Urinary bladder (tissue), 3 donors: ENCODE measurements at regions not wholly inside any gene's neighbourhood (a gene's known extent, or its start where the extent isn't known, plus 50 kb on each side); places are given as distances from the start of the nearest gene placed in this dataset.

Source experiments
- DNase-seq: peaks from one replicate; pipeline ENCODE4 v3.0.0-alpha.2; 2015; ENCODE audit errors: extremely low spot score
- H3K27ac ChIP-seq: one replicate; pipeline ENCODE4 v1.5.1; 2013; ENCODE audit warnings: low read depth, mild to moderate bottlenecking, moderate library complexity
- H3K36me3 ChIP-seq: one replicate; pipeline ENCODE4 v1.6.1; 2013; ENCODE audit warnings: mild to moderate bottlenecking, moderate library complexity; ENCODE audit not compliant: insufficient read depth
- H3K4me1 ChIP-seq: one replicate; pipeline ENCODE4 v1.6.1; 2013; ENCODE audit warnings: mild to moderate bottlenecking, moderate library complexity; ENCODE audit not compliant: insufficient read depth
- H3K4me3 ChIP-seq: one replicate; pipeline ENCODE4 v1.5.1; 2013; ENCODE audit warnings: low read depth, low read length
- WGBS: extraction: QIAGEN DNeasy Blood & Tissue Kit; methylation state at CpG from one replicate; pipeline ENCODE4 v1.1.7; 2013; 5-methylcytosine and 5-hydroxymethylcytosine counted together
- donor health status: healthy with polysubstance abuse.
- donor health status: healthy.

DNA sequence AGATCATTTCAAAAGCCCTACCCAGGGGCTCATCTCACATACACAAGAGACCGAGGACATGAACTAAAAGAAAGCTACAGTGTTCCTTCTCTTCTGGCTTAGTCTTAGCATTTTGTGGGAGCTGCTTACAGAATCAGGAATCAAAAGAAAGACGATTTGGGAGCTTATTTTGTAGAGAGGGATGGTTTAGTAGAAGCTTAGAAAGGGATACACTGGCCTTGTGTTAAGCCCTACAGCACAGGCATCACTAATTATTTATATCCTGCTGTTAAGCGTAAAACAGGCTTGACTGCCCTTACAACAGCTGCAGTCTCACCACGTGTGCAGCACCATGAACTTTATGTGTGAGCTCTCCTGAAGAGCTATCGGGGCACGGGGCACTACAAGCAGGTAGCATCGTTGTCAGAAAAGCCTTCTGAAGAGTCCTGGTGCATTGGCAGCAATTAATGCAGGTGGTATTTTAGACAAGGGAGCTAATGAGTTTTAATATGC, 798.3 kb downstream of the NXPH1 start:
- WGBS: 40% methylated on average over 7 of the region's 7 CpGs
- Histone ChIP-seq H3K27ac (no peak overlapping the region), H3K36me3 (no peaks in the 10 kb centered on the region), H3K4me3 (no peak overlapping the region), H3K4me1 (no peaks in the 10 kb centered on the region)
- DNase-seq: no peak

DNA sequence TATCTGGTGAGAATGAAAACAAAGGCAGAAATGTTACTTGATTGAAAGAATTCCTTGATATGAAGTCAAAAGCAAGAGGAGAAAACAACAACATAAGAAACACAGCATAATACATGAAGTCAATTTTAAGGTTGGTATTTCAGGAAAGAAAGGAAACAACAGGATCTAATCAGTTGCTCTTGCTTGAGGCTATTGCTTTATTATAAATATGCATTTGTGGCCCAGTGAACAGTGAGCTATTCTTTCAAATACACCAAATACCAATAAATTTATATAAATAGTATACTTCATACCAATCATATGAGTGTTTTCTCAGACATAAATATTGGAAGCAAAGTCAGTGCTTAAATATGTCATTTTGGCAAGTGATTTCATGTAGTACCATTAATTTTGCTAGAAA, 806.6 kb downstream of the NXPH1 start:
- H3K36me3 ChIP-seq: no peaks in the 10 kb centered on the region
- no peak for DNase-seq
- no peak overlapping the region for H3K4me3 ChIP-seq
- H3K4me1 ChIP-seq: no peaks in the 10 kb centered on the region
- no peak overlapping the region for H3K27ac ChIP-seq

DNA sequence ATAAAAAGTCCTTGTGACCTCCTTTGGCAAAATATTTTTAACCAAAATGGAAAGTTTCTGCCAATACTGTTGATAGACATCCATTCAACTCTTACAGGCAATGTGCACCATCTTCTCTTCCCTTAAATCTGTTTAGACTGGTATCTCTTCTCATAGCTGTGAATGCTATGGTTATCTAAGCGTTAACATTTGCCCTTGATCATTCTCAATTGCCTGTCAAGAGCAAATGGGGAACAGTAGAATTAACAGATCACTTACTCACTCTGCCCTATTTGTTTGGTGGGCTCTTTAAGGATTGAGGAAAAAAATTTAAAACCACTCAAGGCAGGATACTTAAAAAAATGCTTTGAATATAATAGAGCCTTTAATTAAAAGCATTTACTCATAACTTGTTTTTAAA, 808.4 kb downstream of the NXPH1 start:
- WGBS: 70% methylated on average over 1 of the region's 1 CpG
- DNase-seq: no peak
- no peak overlapping the region for H3K4me3 ChIP-seq
- H3K27ac ChIP-seq: no peak overlapping the region
- no peaks in the 10 kb centered on the region for H3K36me3 ChIP-seq
- H3K4me1 ChIP-seq: no peaks in the 10 kb centered on the region

DNA sequence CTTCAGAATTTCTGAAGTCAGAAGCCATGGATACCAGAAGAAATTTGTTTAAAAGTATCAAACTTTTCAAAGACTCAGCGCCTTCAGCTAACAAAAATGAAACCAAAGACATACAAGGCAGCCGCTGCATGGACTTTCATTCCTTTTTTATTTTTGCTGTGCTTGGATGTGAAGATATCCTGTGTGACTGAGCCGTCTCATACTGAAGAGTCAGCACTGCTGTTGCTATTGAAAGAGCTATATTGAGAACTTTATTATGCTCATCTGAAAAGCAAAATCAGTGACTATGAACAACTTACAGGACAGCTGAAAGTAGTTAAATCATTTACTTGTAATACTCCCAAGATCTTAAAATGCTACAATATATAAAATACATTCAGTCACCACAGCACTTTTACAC, 809.2 kb downstream of the NXPH1 start:
- Histone ChIP-seq H3K27ac (no peak overlapping the region), H3K4me1 (no peaks in the 10 kb centered on the region), H3K4me3 (no peak overlapping the region), H3K36me3 (no peaks in the 10 kb centered on the region)
- 55% methylated on average over 3 of the region's 3 CpGs for WGBS
- DNase-seq: no peak

DNA sequence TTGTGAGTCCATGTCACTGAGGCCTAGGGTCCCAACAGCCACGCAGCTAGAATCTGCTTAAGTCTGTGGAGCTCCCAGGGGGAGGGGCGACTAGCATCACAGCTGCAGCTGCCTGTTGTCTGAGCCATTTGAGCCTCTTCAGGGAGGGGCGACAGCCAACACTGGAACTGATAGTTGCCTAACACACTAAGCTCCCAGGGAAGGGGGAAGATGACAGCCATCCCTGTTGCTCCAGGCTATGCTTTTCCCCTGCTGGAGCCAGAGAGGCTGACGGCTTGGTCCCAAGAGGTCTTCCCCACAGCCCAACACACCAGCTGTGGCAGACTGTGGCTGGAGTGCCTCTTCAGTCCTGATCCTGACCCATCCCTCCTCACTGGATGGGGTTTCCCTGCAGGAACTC, 817.5 kb downstream of the NXPH1 start:
- Histone ChIP-seq H3K4me1 (no peaks in the 10 kb centered on the region), H3K4me3 (no peak overlapping the region), H3K36me3 (no peaks in the 10 kb centered on the region), H3K27ac (no peak overlapping the region)
- 69% methylated on average over 4 of the region's 4 CpGs for WGBS
- DNase-seq: no peak

DNA sequence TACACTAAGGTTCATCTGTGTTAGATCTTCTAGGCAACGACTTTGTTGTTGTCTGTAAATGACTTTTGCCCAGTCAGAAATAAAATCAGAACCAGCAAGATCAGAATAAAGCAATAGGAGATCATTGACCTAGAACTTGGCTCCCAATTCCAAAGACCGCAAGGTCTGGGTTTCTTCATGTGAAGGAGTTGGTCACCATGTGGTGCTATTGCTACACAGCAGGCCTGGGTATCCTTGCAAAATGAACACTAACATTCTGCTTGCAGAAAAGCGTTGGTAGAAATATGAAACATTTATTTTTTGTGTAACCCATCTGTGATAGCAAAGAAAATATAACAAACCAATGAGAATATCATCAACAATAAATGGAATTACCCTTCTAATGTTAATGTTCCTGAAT, 831.0 kb downstream of the NXPH1 start:
- H3K4me1 ChIP-seq: no peaks in the 10 kb centered on the region
- no peak overlapping the region for H3K27ac ChIP-seq
- 74% methylated on average over 3 of the region's 3 CpGs for WGBS
- no peak for DNase-seq
- no peak overlapping the region for H3K4me3 ChIP-seq
- H3K36me3 ChIP-seq: no peaks in the 10 kb centered on the region

DNA sequence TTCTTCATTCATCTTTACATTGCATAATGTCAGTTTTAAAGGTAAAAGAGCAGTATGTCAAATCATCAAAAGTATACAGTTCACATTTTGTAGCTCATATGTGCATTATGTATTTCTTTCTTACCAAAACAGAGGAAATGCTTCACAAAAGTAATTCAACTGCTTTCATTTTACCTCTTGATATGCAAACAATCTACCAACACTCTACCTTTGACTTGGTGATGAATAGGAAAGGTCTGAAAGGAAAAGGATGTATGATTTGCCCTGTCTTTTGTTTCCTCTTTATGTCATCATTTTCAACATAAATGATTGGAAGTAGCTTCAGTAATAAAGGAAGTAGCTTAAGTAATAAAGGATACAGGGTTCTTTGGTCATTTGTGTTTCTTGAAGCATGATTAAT, 846.7 kb downstream of the NXPH1 start:
- H3K27ac ChIP-seq: no peak overlapping the region
- H3K4me1 ChIP-seq: no peaks in the 10 kb centered on the region
- H3K4me3 ChIP-seq: no peak overlapping the region
- no peak for DNase-seq
- H3K36me3 ChIP-seq: no peaks in the 10 kb centered on the region

DNA sequence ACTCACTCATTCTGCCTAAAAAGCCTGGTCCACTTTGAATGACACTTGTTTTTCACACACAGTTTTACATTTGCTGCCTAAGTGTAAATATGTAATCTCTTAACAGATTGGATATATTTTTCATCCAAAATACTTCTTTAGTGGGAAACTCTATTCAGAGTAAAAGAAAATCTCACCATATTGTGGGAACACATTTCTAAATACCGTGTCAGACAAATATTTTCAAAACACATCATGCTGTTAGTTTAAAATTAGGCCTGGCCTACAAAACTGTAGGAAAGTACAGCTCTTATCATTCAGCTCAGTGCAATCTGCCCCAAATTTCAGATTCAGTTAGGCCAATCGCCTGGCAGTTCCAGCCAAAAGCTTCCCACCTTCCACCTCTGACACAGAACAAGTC, 849.8 kb downstream of the NXPH1 start:
- no peak overlapping the region for H3K27ac ChIP-seq
- no peaks in the 10 kb centered on the region for H3K4me1 ChIP-seq
- DNase-seq: no peak
- no peak overlapping the region for H3K4me3 ChIP-seq
- H3K36me3 ChIP-seq: no peaks in the 10 kb centered on the region
- WGBS: 57% methylated on average over 2 of the region's 2 CpGs

DNA sequence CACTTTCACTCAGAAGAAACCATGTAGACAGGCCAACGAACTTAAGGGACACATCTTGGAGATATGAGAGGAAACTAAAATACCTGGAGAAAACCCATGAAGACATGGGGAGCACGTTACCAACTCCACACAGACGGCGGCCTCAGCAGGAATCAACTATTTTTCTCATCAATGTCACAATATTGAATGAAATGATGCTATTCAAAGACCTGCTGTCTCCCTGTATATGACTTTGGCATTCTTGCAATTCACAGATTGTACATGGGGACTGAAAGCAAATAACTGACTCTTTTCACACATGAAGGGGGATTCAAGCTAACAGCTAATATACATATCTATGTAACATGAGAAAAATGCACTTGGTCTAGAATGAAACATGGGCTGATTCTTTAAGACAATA, 869.0 kb downstream of the NXPH1 start:
- Histone ChIP-seq H3K27ac (no peak overlapping the region), H3K4me3 (no peak overlapping the region), H3K36me3 (no peaks in the 10 kb centered on the region), H3K4me1 (no peaks in the 10 kb centered on the region)
- DNase-seq: no peak
- WGBS: 85% methylated on average over 4 of the region's 4 CpGs

DNA sequence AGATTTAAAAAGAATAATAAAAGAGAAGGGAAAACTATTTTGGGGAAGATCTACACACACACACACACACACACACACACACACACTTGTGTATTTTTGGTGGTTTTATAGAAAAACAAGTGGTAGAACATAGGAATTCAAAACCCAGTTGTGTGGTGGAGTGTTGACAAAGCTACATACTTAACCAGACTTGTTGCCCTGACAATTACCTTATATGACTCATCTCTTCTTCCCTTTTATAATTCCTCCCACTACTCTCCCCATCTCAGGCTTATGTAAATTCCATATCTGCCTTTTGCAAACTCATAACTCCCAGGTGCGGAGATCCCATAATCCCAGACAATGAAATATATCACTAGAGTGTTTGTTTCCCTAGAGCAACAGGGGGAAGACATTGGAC, 873.7 kb downstream of the NXPH1 start:
- Histone ChIP-seq H3K27ac (no peak overlapping the region), H3K4me1 (no peaks in the 10 kb centered on the region), H3K36me3 (no peaks in the 10 kb centered on the region), H3K4me3 (no peak overlapping the region)
- no peak for DNase-seq
- 86% methylated on average over 1 of the region's 1 CpG for WGBS

DNA sequence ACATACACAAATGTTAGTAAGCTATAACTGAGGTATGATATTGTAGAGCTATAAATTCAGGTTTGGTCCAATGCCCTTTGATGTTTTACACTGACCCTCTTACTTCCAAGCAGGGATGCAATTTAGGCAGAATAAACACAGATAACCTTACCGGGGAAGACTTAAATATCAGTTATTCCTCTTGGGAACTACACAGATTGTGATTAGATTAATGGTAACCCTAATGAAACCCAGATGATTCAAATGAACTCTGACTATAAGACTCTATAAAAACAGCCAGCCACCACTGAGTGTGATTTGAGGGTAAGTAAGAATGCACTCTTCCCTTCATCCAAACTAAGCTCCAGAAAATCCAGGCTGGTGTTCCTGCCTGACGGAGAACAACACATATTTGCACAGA, 891.1 kb downstream of the NXPH1 start:
- WGBS: 31% methylated on average over 2 of the region's 2 CpGs
- H3K4me3 ChIP-seq: no peak overlapping the region

DNA sequence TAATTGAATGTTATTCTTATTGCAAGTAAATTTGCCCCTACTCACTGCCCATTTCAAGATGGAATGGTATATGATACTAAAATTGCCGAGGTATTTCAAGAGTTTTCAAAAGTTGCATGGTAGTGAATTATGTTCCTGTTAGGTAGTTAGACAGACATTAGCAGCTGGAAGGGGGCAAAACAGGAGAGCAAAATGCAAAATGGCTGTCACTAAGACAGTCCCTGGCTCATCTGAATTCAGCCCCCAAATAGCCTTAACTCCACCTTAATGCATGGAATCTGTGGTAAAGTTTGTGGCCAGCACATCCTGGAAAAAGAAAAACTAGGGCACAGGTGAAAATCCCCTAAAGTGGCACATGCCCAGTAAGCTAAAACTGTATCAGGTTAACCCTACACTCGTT, 894.9 kb downstream of the NXPH1 start:
- no peak for DNase-seq
- whole genome bisulfite sequencing: 89% methylated on average over 2 of the region's 2 CpGs
- Histone ChIP-seq H3K4me3 (no peak overlapping the region), H3K36me3 (no peaks in the 10 kb centered on the region), H3K4me1 (no peaks in the 10 kb centered on the region), H3K27ac (no peak overlapping the region)

More for the DNA sequence above, 891.1 kb downstream of the NXPH1 start:
- Histone ChIP-seq H3K27ac (no peak overlapping the region), H3K4me1 (no peaks in the 10 kb centered on the region), H3K36me3 (no peaks in the 10 kb centered on the region)
- no peak for DNase-seq

DNA sequence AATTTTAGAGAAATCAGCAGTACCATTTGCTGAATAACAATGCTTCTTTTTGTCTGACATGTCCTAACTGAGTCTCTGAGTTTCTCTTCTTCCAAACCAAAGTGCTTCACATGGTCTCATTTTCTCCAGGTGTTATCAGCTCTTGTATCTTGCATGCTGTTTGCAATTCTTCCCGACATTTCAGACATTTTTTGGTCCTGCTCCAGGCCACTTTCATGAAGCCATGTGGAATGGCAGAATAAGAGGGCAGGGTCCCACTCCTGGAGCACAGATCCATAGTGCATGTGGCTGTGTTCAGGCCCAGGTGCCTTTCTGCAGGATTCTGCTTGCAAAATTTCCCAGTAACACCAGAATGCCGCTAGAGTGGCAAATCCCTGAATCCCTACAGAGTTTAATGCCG, 916.2 kb downstream of the NXPH1 start:
- Histone ChIP-seq H3K4me3 (no peak overlapping the region), H3K27ac (no peak overlapping the region), H3K36me3 (no peaks in the 10 kb centered on the region), H3K4me1 (no peaks in the 10 kb centered on the region)
- no peak for DNase-seq
- WGBS: 79% methylated on average over 3 of the region's 3 CpGs

DNA sequence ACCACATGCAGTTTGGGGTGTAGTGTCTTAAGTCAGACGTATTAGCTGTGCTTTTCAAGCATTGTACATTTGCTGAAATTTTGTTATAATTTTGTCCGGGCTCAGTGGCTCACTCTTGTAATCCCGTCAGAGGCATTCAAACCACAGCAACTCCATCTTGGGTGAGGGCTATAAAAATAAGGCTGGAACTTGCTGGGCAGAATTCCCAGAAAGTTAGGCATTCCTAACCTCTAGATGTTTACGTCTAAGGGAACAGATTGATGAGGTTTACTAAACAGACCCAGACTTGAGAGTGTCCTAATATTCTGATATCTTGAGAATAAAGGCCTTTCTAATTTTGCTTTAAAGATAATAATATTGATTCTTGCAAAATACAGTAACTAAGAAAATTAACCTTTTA, 957.8 kb downstream of the NXPH1 start:
- 23% methylated on average over 4 of the region's 4 CpGs for WGBS
- no peak for DNase-seq
- H3K27ac ChIP-seq: no peak overlapping the region

DNA sequence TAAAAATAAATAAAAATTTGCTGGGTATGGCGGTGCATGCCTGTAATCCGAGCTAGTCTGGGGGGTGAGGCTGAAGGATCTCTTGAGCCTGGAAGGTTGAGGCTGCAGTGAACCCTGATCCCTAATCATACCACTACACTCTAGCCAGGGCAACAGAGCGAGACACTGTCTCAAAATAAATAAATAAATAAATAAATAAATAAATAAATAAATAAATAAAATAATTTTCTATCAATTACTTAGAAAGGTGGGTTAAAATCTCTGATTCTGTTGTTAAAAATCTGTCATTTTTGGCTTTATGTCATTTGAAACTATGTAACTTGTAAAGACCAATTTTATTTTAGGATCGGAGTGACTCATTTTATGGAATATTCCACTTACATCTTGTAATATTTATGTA, 958.6 kb downstream of the NXPH1 start:
- no peak overlapping the region for H3K4me3 ChIP-seq
- no peak overlapping the region for H3K27ac ChIP-seq
- H3K36me3 ChIP-seq: no peaks in the 10 kb centered on the region
- H3K4me1 ChIP-seq: no peaks in the 10 kb centered on the region
- DNase-seq: no peak
- WGBS: 85% methylated on average over 4 of the region's 4 CpGs

More for the DNA sequence above, 957.8 kb downstream of the NXPH1 start:
- Histone ChIP-seq H3K4me3 (no peak overlapping the region), H3K4me1 (no peaks in the 10 kb centered on the region), H3K36me3 (no peaks in the 10 kb centered on the region)
